NCI-H69 (cell line): ENCODE measurements at regions not wholly inside any gene's neighbourhood (a gene's known extent, or its start where the extent isn't known, plus 50 kb on each side); places are given as distances from the start of the nearest gene placed in this dataset.
A peak's percentile ranks its signal among the peaks of the same experiment; 100 is the strongest.
"Not testable (repeated sequence)": the region's sequence is repeated elsewhere in the genome, so short reads cannot be mapped to it uniquely, and the experiment has no call there.

Experiments
- DNase-seq: peaks from one replicate; lab custom pipeline; 2025; lab: John Stamatoyannopoulos, UW

- no peak for DNase-seq
Measured at GRCh38 chr15:81819924-81820635, 225.7 kb downstream of the MEX3B start.

- DNase-seq = no peak
Measured at GRCh38 chr15:81814882-81815455, 230.8 kb downstream of the MEX3B start.

GRCh38 chr15:81813215-81813614 is 232.6 kb downstream of the MEX3B start:
- DNase-seq = peak; percentile 76

GRCh38 chr15:81812456-81812855 is 233.4 kb downstream of the MEX3B start:
- no peak for DNase-seq

- no peak for DNase-seq
Measured at GRCh38 chr15:81811736-81812135, 234.1 kb downstream of the MEX3B start.

- DNase-seq = peak; percentile 66
Measured at GRCh38 chr15:81809543-81809942, 236.3 kb downstream of the MEX3B start.

- DNase-seq = no peak
Measured at GRCh38 chr15:81807806-81808205, 238.0 kb downstream of the MEX3B start.

- peak; percentile 59 for DNase-seq
Measured at GRCh38 chr15:81807186-81807585, 238.6 kb downstream of the MEX3B start.

- DNase-seq = no peak
Measured at GRCh38 chr15:81795899-81796298, 249.9 kb downstream of the MEX3B start.

- no peak for DNase-seq
Measured at GRCh38 chr15:81792646-81793045, 253.2 kb downstream of the MEX3B start.

GRCh38 chr15:81791322-81791721 is 254.5 kb downstream of the MEX3B start:
- DNase-seq = not testable (repeated sequence)

GRCh38 chr15:81789403-81789802 is 256.4 kb downstream of the MEX3B start:
- peak; percentile 10 for DNase-seq

GRCh38 chr15:81786776-81787175 is 259.0 kb downstream of the MEX3B start:
- DNase-seq = no peak

- DNase-seq = no peak
Measured at GRCh38 chr15:81785679-81786078, 260.1 kb downstream of the MEX3B start.

GRCh38 chr15:81785181-81785580 is 260.6 kb downstream of the MEX3B start:
- DNase-seq = no peak

GRCh38 chr15:81784751-81785150 is 261.1 kb downstream of the MEX3B start:
- no peak for DNase-seq

- DNase-seq = no peak
Measured at GRCh38 chr15:81783586-81783985, 262.2 kb downstream of the MEX3B start.

GRCh38 chr15:81783076-81783475 is 262.7 kb downstream of the MEX3B start:
- DNase-seq = no peak

GRCh38 chr15:81781395-81781794 is 264.4 kb downstream of the MEX3B start:
- no peak for DNase-seq

- peak; percentile 16 for DNase-seq
Measured at GRCh38 chr15:81780966-81781365, 264.9 kb downstream of the MEX3B start.

- no peak for DNase-seq
Measured at GRCh38 chr15:81779181-81779580, 266.6 kb downstream of the MEX3B start.

GRCh38 chr15:81777546-81777945 is 268.3 kb downstream of the MEX3B start:
- no peak for DNase-seq

GRCh38 chr15:81776976-81777375 is 268.8 kb downstream of the MEX3B start:
- DNase-seq = no peak

GRCh38 chr15:81775779-81776178 is 270.0 kb downstream of the MEX3B start:
- DNase-seq = not testable (repeated sequence)
